Natural killer cell (primary cell): ENCODE measurements at regions not wholly inside any gene's neighbourhood (a gene's known extent, or its start where the extent isn't known, plus 50 kb on each side); places are given as distances from the start of the nearest gene placed in this dataset.

Source experiments
- ATAC-seq, 3 donors: fragments of 150-1000 bp in 2 of 3; fragments of 200-7000 bp in 1 of 3; cut with Tn5 transposase; 1 replicate in 1 of 3; 2 replicates in 2 of 3; pipeline ENCODE4 v1.10.0; 2021; ENCODE audit warnings: mild to moderate bottlenecking in 2 of 3, moderate library complexity in 2 of 3
- DNase-seq, 2 donors: peaks; one replicate each; pipeline versions ENCODE4 v3.0.0 to v3.0.0-alpha.2; 2013 to 2021; ENCODE audit warnings: mixed read lengths in 1 of 2
- H3K27ac ChIP-seq: one replicate; pipeline ENCODE4 v1.5.1; 2013; ENCODE audit warnings: mild to moderate bottlenecking, low read length
- H3K27me3 ChIP-seq: one replicate; pipeline ENCODE4 v1.6.1; 2013; ENCODE audit warnings: low read length; ENCODE audit not compliant: control insufficient read depth, insufficient read depth
- H3K36me3 ChIP-seq: one replicate; pipeline ENCODE4 v1.6.1; 2013; ENCODE audit warnings: low read length; ENCODE audit not compliant: control insufficient read depth, insufficient read depth
- H3K4me1 ChIP-seq: one replicate; pipeline ENCODE4 v1.6.1; 2013; ENCODE audit warnings: low read length; ENCODE audit not compliant: control insufficient read depth, insufficient read depth
- H3K4me3 ChIP-seq: one replicate; pipeline ENCODE4 v1.5.1; 2013; ENCODE audit warnings: low read length
- H3K9me3 ChIP-seq: one replicate; pipeline ENCODE4 v1.6.1; 2013; ENCODE audit warnings: low read length; ENCODE audit not compliant: control insufficient read depth, insufficient read depth
- H3K27ac Mint-ChIP-seq, 2 donors: one replicate each; pipeline ENCODE4 v1.8.0; 2022; ENCODE audit warnings: mild to moderate bottlenecking in 2 of 2, mixed read lengths in 2 of 2, moderate library complexity in 1 of 2
- H3K27me3 Mint-ChIP-seq, 2 donors: one replicate each; pipeline ENCODE4 v1.8.0; 2022; ENCODE audit warnings: low read depth in 2 of 2, mixed read lengths in 2 of 2
- H3K36me3 Mint-ChIP-seq: one replicate; pipeline ENCODE4 v1.8.0; 2022; ENCODE audit warnings: mixed read lengths
- H3K4me1 Mint-ChIP-seq, 2 donors: one replicate each; pipeline ENCODE4 v1.8.0; 2022; ENCODE audit warnings: mixed read lengths in 2 of 2
- H3K4me3 Mint-ChIP-seq: one replicate; pipeline ENCODE4 v1.8.0; 2022; ENCODE audit warnings: mild to moderate bottlenecking, moderate library complexity, mixed read lengths
- H3K9me3 Mint-ChIP-seq, 2 donors: one replicate each; pipeline ENCODE4 v1.8.0; 2022; ENCODE audit warnings: mixed read lengths in 2 of 2
- WGBS: methylation state at CpG from one replicate; pipeline ENCODE4 v1.1.7; 2013; ENCODE audit warnings: missing lambda C conversion rate; ENCODE audit not compliant: insufficient coverage; 5-methylcytosine and 5-hydroxymethylcytosine counted together
- intact Hi-C: fragments of 100-400 bp; cut with micrococcal nuclease; formaldehyde crosslinking; loops from one replicate; pipeline ENCODE4 v1.14.2; 2022
- TF ChIP-seq, protein P1 (sequence below): fragments of 200-600 bp; IDR thresholded peaks from one replicate; pipeline ENCODE4 v1.8.0; 2022; ENCODE audit warnings: antibody characterized with exemption

- H3K27me3 ChIP-seq = no peaks in the 10 kb centered on the region
- intact Hi-C loops = no loop called here
- H3K9me3 Mint-ChIP-seq = no peaks in the 10 kb centered on the region
- no peak overlapping the region for H3K4me3 ChIP-seq
- peaks cover 13% of the 10 kb centered on the region for H3K36me3 ChIP-seq
- no peak for ATAC-seq
- TF ChIP-seq, protein P1, sequence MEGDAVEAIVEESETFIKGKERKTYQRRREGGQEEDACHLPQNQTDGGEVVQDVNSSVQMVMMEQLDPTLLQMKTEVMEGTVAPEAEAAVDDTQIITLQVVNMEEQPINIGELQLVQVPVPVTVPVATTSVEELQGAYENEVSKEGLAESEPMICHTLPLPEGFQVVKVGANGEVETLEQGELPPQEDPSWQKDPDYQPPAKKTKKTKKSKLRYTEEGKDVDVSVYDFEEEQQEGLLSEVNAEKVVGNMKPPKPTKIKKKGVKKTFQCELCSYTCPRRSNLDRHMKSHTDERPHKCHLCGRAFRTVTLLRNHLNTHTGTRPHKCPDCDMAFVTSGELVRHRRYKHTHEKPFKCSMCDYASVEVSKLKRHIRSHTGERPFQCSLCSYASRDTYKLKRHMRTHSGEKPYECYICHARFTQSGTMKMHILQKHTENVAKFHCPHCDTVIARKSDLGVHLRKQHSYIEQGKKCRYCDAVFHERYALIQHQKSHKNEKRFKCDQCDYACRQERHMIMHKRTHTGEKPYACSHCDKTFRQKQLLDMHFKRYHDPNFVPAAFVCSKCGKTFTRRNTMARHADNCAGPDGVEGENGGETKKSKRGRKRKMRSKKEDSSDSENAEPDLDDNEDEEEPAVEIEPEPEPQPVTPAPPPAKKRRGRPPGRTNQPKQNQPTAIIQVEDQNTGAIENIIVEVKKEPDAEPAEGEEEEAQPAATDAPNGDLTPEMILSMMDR = no peak
- H3K4me3 Mint-ChIP-seq = no peak overlapping the region
- H3K27me3 Mint-ChIP-seq = no peaks in the 10 kb centered on the region
- no peak overlapping the region for H3K27ac ChIP-seq
- 100% methylated on average over 2 of the region's 2 CpGs for WGBS
- H3K4me1 ChIP-seq = peaks cover 23% of the 10 kb centered on the region
- peaks cover 87 to 93% of the 10 kb centered on the region in 2 donors for H3K4me1 Mint-ChIP-seq
- H3K27ac Mint-ChIP-seq = no peak overlapping the region
- DNase-seq = no peak
- no peaks in the 10 kb centered on the region for H3K9me3 ChIP-seq
- peaks cover 20% of the 10 kb centered on the region for H3K36me3 Mint-ChIP-seq
These were observed 63.5 kb upstream of the NEDD9 start for GRCh38 chr6:11295969-11296368.

GRCh38 chr6:11294228-11294627 lies 61.8 kb upstream of the NEDD9 start:
- Histone ChIP-seq H3K9me3 (no peaks in the 10 kb centered on the region), H3K27ac (no peak overlapping the region), H3K4me1 (peaks cover 17% of the 10 kb centered on the region), H3K27me3 (no peaks in the 10 kb centered on the region), H3K36me3 (peaks cover 16% of the 10 kb centered on the region), H3K4me3 (no peak overlapping the region)
- Mint-ChIP-seq H3K27me3 (no peaks in the 10 kb centered on the region), H3K4me3 (no peak overlapping the region), H3K27ac (peak overlapping the region in 1 of 2 donors; percentile 62), H3K36me3 (peaks cover 25% of the 10 kb centered on the region), H3K4me1 (peaks cover 69 to 85% of the 10 kb centered on the region in 2 donors), H3K9me3 (no peaks in the 10 kb centered on the region)
- WGBS = 91% methylated on average over 2 of the region's 3 CpGs
- DNase-seq (no peak), ATAC-seq (no peak)
- intact Hi-C loops = loop anchor here (5.0 kb wide), 1 partner anchor 37 kb away; no protein-coding TSS in a partner anchor
- TF ChIP-seq, protein P1 = no peak

DNA sequence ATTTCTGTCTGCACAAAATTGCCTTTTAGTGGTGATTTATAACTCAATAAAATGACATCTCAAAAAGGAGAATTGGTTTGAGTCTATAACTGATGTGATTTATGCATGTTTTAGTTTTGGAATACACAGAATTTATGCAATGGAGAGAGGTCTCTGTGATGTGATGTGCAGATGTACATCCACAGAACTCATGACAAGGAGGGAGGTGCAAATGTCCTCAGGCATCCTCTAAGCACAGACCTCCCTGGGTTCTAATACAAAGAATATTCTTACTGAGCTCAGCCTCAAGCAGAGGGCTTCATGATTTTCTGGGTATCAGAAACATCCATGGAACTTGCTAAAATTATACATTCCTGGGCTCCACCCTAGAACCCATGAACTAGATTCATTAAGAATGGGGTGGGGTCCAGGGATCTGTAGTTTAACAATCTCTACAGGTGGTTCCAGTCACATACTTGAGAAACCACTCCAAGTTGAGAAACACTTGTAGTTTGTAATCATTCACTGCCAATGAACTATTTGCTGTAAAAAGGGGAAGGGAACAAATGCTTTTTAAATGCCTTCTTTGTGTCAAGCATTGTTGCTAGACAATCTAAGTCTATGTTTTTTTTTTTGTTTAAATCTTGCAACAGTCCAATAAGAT lies 60.2 kb upstream of the NEDD9 start:
- no peaks in the 10 kb centered on the region for H3K9me3 ChIP-seq
- no peak for ATAC-seq
- DNase-seq = no peak
- peak overlapping the region; percentile 55 for H3K4me3 Mint-ChIP-seq
- H3K27ac Mint-ChIP-seq = peak overlapping the region; percentile 58 to 71
- H3K9me3 Mint-ChIP-seq = no peaks in the 10 kb centered on the region
- H3K27me3 ChIP-seq = no peaks in the 10 kb centered on the region
- TF ChIP-seq, protein P1 = no peak
- no peak overlapping the region for H3K4me3 ChIP-seq
- no peaks in the 10 kb centered on the region for H3K27me3 Mint-ChIP-seq
- peaks cover 57 to 76% of the 10 kb centered on the region in 2 donors for H3K4me1 Mint-ChIP-seq
- intact Hi-C loops = loop anchor here (5.0 kb wide), 1 partner anchor 35 kb away; no protein-coding TSS in a partner anchor
- peaks cover 16% of the 10 kb centered on the region for H3K36me3 ChIP-seq
- no peak overlapping the region for H3K27ac ChIP-seq
- peaks cover 11% of the 10 kb centered on the region for H3K4me1 ChIP-seq
- peaks cover 25% of the 10 kb centered on the region for H3K36me3 Mint-ChIP-seq

- Mint-ChIP-seq H3K9me3 (no peaks in the 10 kb centered on the region), H3K27me3 (no peaks in the 10 kb centered on the region), H3K27ac (peak overlapping the region; percentile 58 to 71), H3K4me1 (peaks cover 51 to 70% of the 10 kb centered on the region in 2 donors), H3K36me3 (peaks cover 25% of the 10 kb centered on the region), H3K4me3 (peak overlapping the region; percentile 55)
- Histone ChIP-seq H3K27me3 (no peaks in the 10 kb centered on the region), H3K9me3 (no peaks in the 10 kb centered on the region), H3K36me3 (peaks cover 16% of the 10 kb centered on the region), H3K4me3 (no peak overlapping the region), H3K27ac (no peak overlapping the region), H3K4me1 (peaks cover 11% of the 10 kb centered on the region)
- no peak for ATAC-seq
- DNase-seq = no peak
- intact Hi-C loops = loop anchor here (5.0 kb wide), 1 partner anchor 35 kb away; no protein-coding TSS in a partner anchor
- WGBS = 35% methylated on average over 4 of the region's 4 CpGs
- TF ChIP-seq, protein P1 = no peak
These were observed 59.6 kb upstream of the NEDD9 start for GRCh38 chr6:11292091-11292490.
